SK-N-SH (cell line): ENCODE measurements at regions not wholly inside any gene's neighbourhood (a gene's known extent, or its start where the extent isn't known, plus 50 kb on each side); places are given as distances from the start of the nearest gene placed in this dataset.
"Not testable (repeated sequence)": the region's sequence is repeated elsewhere in the genome, so short reads cannot be mapped to it uniquely, and the experiment has no call there.

ENCODE experiments used
- CTCF ChIA-PET: fragments of 300-600, 350-600 bp; formaldehyde crosslinking; extraction: SDS; loops from one replicate; lab custom pipeline; 2021; lab: Yijun Ruan, JAX
- POLR2A ChIA-PET: fragments of 350-600 bp; sonication (Branson Sonifier 250); formaldehyde crosslinking; extraction: SDS; loops from one replicate; lab custom pipeline; 2020; ENCODE audit warnings: antibody characterized with exemption, inconsistent platforms; lab: Yijun Ruan, JAX
- DNase-seq: peaks from one replicate; pipeline ENCODE4 v3.0.0; 2012
- H2AFZ ChIP-seq: fragments of 200-600 bp; sonication (generic); 2 replicates; pipeline ENCODE4 v1.8.1; 2016; ENCODE audit warnings: antibody characterized with exemption, mild to moderate bottlenecking, low read depth
- H3F3A ChIP-seq: fragments of 200-600 bp; sonication (generic); replicated peaks from 2 replicates; pipeline ENCODE3; 2016; ENCODE audit warnings: antibody characterized with exemption, mild to moderate bottlenecking; ENCODE audit not compliant: insufficient read depth
- H3K27ac ChIP-seq, 2 experiments: fragments of 200-500 bp in 1 of 2; fragments of 200-600 bp in 1 of 2; sonication (Bioruptor generic) in 1 of 2; sonication (generic), shearing (Covaris generic) in 1 of 2; 2 replicates each; pipeline versions ENCODE4 v1.5.1 to v1.6.1; 2014 to 2016; ENCODE audit warnings: low read depth in 2 of 2, inconsistent platforms in 1 of 2, low read length in 1 of 2, mild to moderate bottlenecking in 1 of 2, mixed read lengths in 1 of 2
- H3K27me3 ChIP-seq: fragments of 200-600 bp; sonication (generic), shearing (Covaris generic); 2 replicates; pipeline ENCODE4 v1.6.1; 2016; ENCODE audit warnings: mixed run types; ENCODE audit not compliant: insufficient read depth
- H3K36me3 ChIP-seq, 2 experiments: fragments of 200-500 bp in 1 of 2; fragments of 200-600 bp in 1 of 2; sonication (Bioruptor generic) in 1 of 2; sonication (generic) in 1 of 2; replicated peaks in 1 of 2; 2 replicates each; pipeline versions ENCODE3 to v1.5.1; 2014 to 2016; ENCODE audit warnings: low read length in 1 of 2, mild to moderate bottlenecking in 1 of 2; ENCODE audit not compliant: insufficient read depth in 2 of 2, control insufficient read depth in 1 of 2
- H3K4me1 ChIP-seq, 2 experiments: fragments of 200-500 bp in 1 of 2; fragments of 200-600 bp in 1 of 2; sonication (Bioruptor generic) in 1 of 2; sonication (generic), shearing (Covaris generic) in 1 of 2; 2 replicates each; pipeline versions ENCODE4 v1.5.1 to v1.6.1; 2014 to 2016; ENCODE audit warnings: low read depth in 1 of 2, low read length in 1 of 2, mixed run types in 1 of 2; ENCODE audit not compliant: insufficient read depth in 2 of 2, control insufficient read depth in 1 of 2
- H3K4me2 ChIP-seq: fragments of 200-600 bp; sonication (generic), shearing (Covaris generic); 2 replicates; pipeline ENCODE4 v1.6.1; 2017; ENCODE audit warnings: mixed run types
- H3K4me3 ChIP-seq, 2 experiments: fragments of 200-500 bp in 1 of 2; fragments of 200-600 bp in 1 of 2; sonication (Bioruptor generic) in 1 of 2; sonication (generic), shearing (Covaris generic) in 1 of 2; 2 replicates each; pipeline versions ENCODE4 v1.5.1 to v1.8.1; 2014 to 2016; ENCODE audit warnings: low read depth in 2 of 2, inconsistent platforms in 1 of 2, low read length in 1 of 2, mild to moderate bottlenecking in 1 of 2, mixed read lengths in 1 of 2, moderate library complexity in 1 of 2
- H3K79me2 ChIP-seq: fragments of 200-600 bp; sonication (generic); 2 replicates; pipeline ENCODE4 v1.8.1; 2017; ENCODE audit warnings: mild to moderate bottlenecking; ENCODE audit not compliant: insufficient read depth
- H3K9ac ChIP-seq: fragments of 200-600 bp; sonication (generic); 2 replicates; pipeline ENCODE4 v1.6.1; 2017; ENCODE audit warnings: mixed run types
- H3K9me2 ChIP-seq: fragments of 200-600 bp; sonication (generic); 2 replicates; pipeline ENCODE4 v1.6.1; 2017; ENCODE audit warnings: mixed run types
- H3K9me3 ChIP-seq: fragments of 200-600 bp; sonication (generic); 2 replicates; pipeline ENCODE4 v1.6.1; 2017; ENCODE audit warnings: mixed run types, mild to moderate bottlenecking, moderate library complexity
- H4K20me1 ChIP-seq: fragments of 200-600 bp; sonication (generic); 2 replicates; pipeline ENCODE4 v1.6.1; 2017; ENCODE audit warnings: mild to moderate bottlenecking, mixed run types; ENCODE audit not compliant: insufficient read depth
- CTCF ChIP-seq: fragments of 200-600 bp; sonication (generic); IDR thresholded peaks from 2 replicates; pipeline ENCODE4 v1.6.1; 2017; ENCODE audit warnings: antibody characterized with exemption, mild to moderate bottlenecking, moderate library complexity
- ELF1 ChIP-seq: IDR thresholded peaks from 2 replicates; pipeline ENCODE4 v1.4.0; 2012
- EZH2phosphoT487 ChIP-seq: fragments of 200-600 bp; sonication (generic); IDR thresholded peaks from 2 replicates; pipeline ENCODE4 v1.6.1; 2017; ENCODE audit warnings: low read depth, mixed run types, mild to moderate bottlenecking, antibody characterized with exemption, moderate library complexity, borderline replicate concordance
- FOSL2 ChIP-seq: IDR thresholded peaks from 2 replicates; pipeline ENCODE4 v1.4.0; 2012; ENCODE audit warnings: low read depth, mild to moderate bottlenecking, moderate library complexity, borderline replicate concordance
- FOXJ3 ChIP-seq: sonication (generic); formaldehyde crosslinking; IDR thresholded peaks from 2 replicates; pipeline ENCODE4 v1.5.1; 2020; ENCODE audit warnings: mild to moderate bottlenecking, missing genetic modification reagents
- FOXM1 ChIP-seq: IDR thresholded peaks from 2 replicates; pipeline ENCODE4 v1.4.0; 2012; ENCODE audit warnings: low read depth, mild to moderate bottlenecking
- GABPA ChIP-seq: IDR thresholded peaks from 2 replicates; pipeline ENCODE4 v1.4.0; 2012; ENCODE audit warnings: low read depth, mild to moderate bottlenecking
- IRF3 ChIP-seq: fragments of 150-350 bp; IDR thresholded peaks from 2 replicates; pipeline ENCODE4 v1.6.1; 2016; ENCODE audit warnings: mild to moderate bottlenecking, low read depth, low read length
- JUND ChIP-seq: IDR thresholded peaks from 2 replicates; pipeline ENCODE4 v1.4.0; 2012
- NRF1 ChIP-seq: IDR thresholded peaks from 2 replicates; pipeline ENCODE4 v1.6.1; 2012; ENCODE audit warnings: low read depth, mild to moderate bottlenecking, low read length
- PBX3 ChIP-seq: IDR thresholded peaks from 2 replicates; pipeline ENCODE4; 2012
- POLR2AphosphoS5 ChIP-seq: IDR thresholded peaks from 2 replicates; pipeline ENCODE4 v1.6.1; 2012; ENCODE audit warnings: low read depth, low read length
- RAD21 ChIP-seq: IDR thresholded peaks from 2 replicates; pipeline ENCODE4 v1.6.1; 2012; ENCODE audit warnings: mild to moderate bottlenecking, low read length
- RCOR1 ChIP-seq: fragments of 150-350 bp; IDR thresholded peaks from 2 replicates; pipeline ENCODE4 v1.6.1; 2017; ENCODE audit warnings: antibody characterized with exemption, low read length
- SIN3A ChIP-seq: IDR thresholded peaks from 2 replicates; pipeline ENCODE4 v1.6.1; 2012; ENCODE audit warnings: low read depth, mild to moderate bottlenecking, low read length, moderate library complexity, borderline replicate concordance
- SMC3 ChIP-seq: IDR thresholded peaks from 2 replicates; pipeline ENCODE4 v1.6.1; 2012; ENCODE audit warnings: low read depth, low read length, improper control_type of control experiment
- TAF1 ChIP-seq: IDR thresholded peaks from 2 replicates; pipeline ENCODE4 v1.6.1; 2012; ENCODE audit warnings: low read depth, mild to moderate bottlenecking, low read length, moderate library complexity, borderline replicate concordance
- TCF12 ChIP-seq: IDR thresholded peaks from 2 replicates; pipeline ENCODE4 v1.4.0; 2012
- USF1 ChIP-seq: IDR thresholded peaks from 2 replicates; pipeline ENCODE4 v1.4.0; 2012; ENCODE audit warnings: low read depth, borderline replicate concordance
- YY1 ChIP-seq: IDR thresholded peaks from 2 replicates; pipeline ENCODE4 v1.4.0; 2012; ENCODE audit warnings: low read depth, mild to moderate bottlenecking
- WGBS: methylation state at CpG from one replicate; pipeline ENCODE4 v1.1.6; 2017; ENCODE audit warnings: low lambda C conversion rate; 5-methylcytosine and 5-hydroxymethylcytosine counted together

GRCh38 chr5:2071562-2071961, 188.8 kb upstream of the IRX4 start:
- no peak overlapping the region for H3K4me2 ChIP-seq
- no peak overlapping the region for H2AFZ ChIP-seq
- no peak overlapping the region for H3K4me3 ChIP-seq
- no peaks in the 10 kb centered on the region for H3K9me2 ChIP-seq
- peaks cover 24% of the 10 kb centered on the region; the same call in 1 of the 2 replicates for H3K27me3 ChIP-seq
- CTCF ChIA-PET: no interaction called here
- H3K79me2 ChIP-seq: no peaks in the 10 kb centered on the region
- no peak overlapping the region for H3K27ac ChIP-seq
- POLR2A ChIA-PET: no interaction called here
- no peaks in the 10 kb centered on the region for H3F3A ChIP-seq
- DNase-seq: no peak
- H4K20me1 ChIP-seq: no peaks in the 10 kb centered on the region
- TF ChIP-seq IRF3 (no peak), FOXJ3 (CRISPR knock-in tag) (no peak), GABPA (no peak), USF1 (no peak), FOSL2 (no peak), TAF1 (no peak), SIN3A (no peak), EZH2phosphoT487 (no peak), FOXM1 (no peak), POLR2AphosphoS5 (no peak), RAD21 (no peak), TCF12 (no peak), NRF1 (no peak), RCOR1 (no peak), PBX3 (no peak), ELF1 (no peak), CTCF (no peak), YY1 (no peak), JUND (no peak), SMC3 (no peak)
- 4% methylated on average over 5 of the region's 5 CpGs for WGBS
- H3K4me1 ChIP-seq: no peaks in the 10 kb centered on the region
- H3K9ac ChIP-seq: no peak overlapping the region
- no peaks in the 10 kb centered on the region for H3K9me3 ChIP-seq
- H3K36me3 ChIP-seq: no peaks in the 10 kb centered on the region

- H3F3A ChIP-seq, H3K9me3 ChIP-seq, H3K4me3 ChIP-seq, H3K27ac ChIP-seq, H3K79me2 ChIP-seq, H3K9ac ChIP-seq, CTCF ChIA-PET, H3K4me1 ChIP-seq, H3K9me2 ChIP-seq, H2AFZ ChIP-seq, H4K20me1 ChIP-seq, POLR2A ChIA-PET, H3K4me2 ChIP-seq, H3K36me3 ChIP-seq, DNase-seq: not testable (repeated sequence)
- no CpG with 5 or more reads among the region's 4 CpGs for WGBS
- peaks cover 27% of the 10 kb centered on the region; the same call in 1 of the 2 replicates for H3K27me3 ChIP-seq
Observed at GRCh38 chr5:2070787-2071186, 188.1 kb upstream of the IRX4 start.
